ENCODE measurements at regions not wholly inside any gene's neighbourhood (a gene's known extent, or its start where the extent isn't known, plus 50 kb on each side); places are given as distances from the start of the nearest gene placed in this dataset.

- H3K27ac Mint-ChIP-seq = no peak overlapping the region
- H3K9me3 Mint-ChIP-seq = peaks cover 7 to 10% of the 10 kb centered on the region in 2 donors
- no peak overlapping the region for H3K4me3 Mint-ChIP-seq
- H3K27me3 Mint-ChIP-seq = no peaks in the 10 kb centered on the region
- ATAC-seq (no peak), DNase-seq (no peak)
- H3K4me1 Mint-ChIP-seq = no peaks in the 10 kb centered on the region
Observed at GRCh38 chr15:97036301-97036700, 705.8 kb downstream of the NR2F2 start.

- Mint-ChIP-seq H3K9me3 (peaks cover 7 to 10% of the 10 kb centered on the region in 2 donors), H3K27me3 (no peaks in the 10 kb centered on the region), H3K4me1 (no peaks in the 10 kb centered on the region), H3K27ac (no peak overlapping the region), H3K4me3 (no peak overlapping the region)
- ATAC-seq (no peak), DNase-seq (no peak)
Observed at GRCh38 chr15:97037080-97037479, 706.6 kb downstream of the NR2F2 start.

- Mint-ChIP-seq H3K9me3 (peaks cover 5 to 7% of the 10 kb centered on the region in 2 donors), H3K27me3 (no peaks in the 10 kb centered on the region), H3K4me3 (no peak overlapping the region), H3K27ac (no peak overlapping the region), H3K4me1 (no peaks in the 10 kb centered on the region)
- no peak for DNase-seq
- ATAC-seq = no peak
Observed at GRCh38 chr15:97045666-97046421, 715.3 kb downstream of the NR2F2 start.

- no peak for ATAC-seq
- H3K4me1 Mint-ChIP-seq = no peaks in the 10 kb centered on the region
Observed at GRCh38 chr15:97052513-97052912, 722.0 kb downstream of the NR2F2 start.

GRCh38 chr15:97053635-97054034, 723.1 kb downstream of the NR2F2 start:
- peaks cover 5 to 15% of the 10 kb centered on the region in 2 donors for H3K9me3 Mint-ChIP-seq
- DNase-seq (no peak), ATAC-seq (no peak)
- H3K27me3 Mint-ChIP-seq = no peaks in the 10 kb centered on the region
- no peaks in the 10 kb centered on the region for H3K4me1 Mint-ChIP-seq
- no peak overlapping the region for H3K4me3 Mint-ChIP-seq
- no peak overlapping the region for H3K27ac Mint-ChIP-seq

More at GRCh38 chr15:97052513-97052912, 722.0 kb downstream of the NR2F2 start:
- Mint-ChIP-seq H3K27ac (no peak overlapping the region), H3K9me3 (peaks cover 5 to 15% of the 10 kb centered on the region in 2 donors), H3K4me3 (no peak overlapping the region), H3K27me3 (no peaks in the 10 kb centered on the region)
- no peak for DNase-seq

- DNase-seq (no peak), ATAC-seq (no peak)
- no peaks in the 10 kb centered on the region for H3K27me3 Mint-ChIP-seq
- H3K4me1 Mint-ChIP-seq = no peaks in the 10 kb centered on the region
- no peak overlapping the region for H3K4me3 Mint-ChIP-seq
- no peak overlapping the region for H3K27ac Mint-ChIP-seq
- H3K9me3 Mint-ChIP-seq = no peaks in the 10 kb centered on the region
Observed at GRCh38 chr15:97057503-97057902, 727.0 kb downstream of the NR2F2 start.

- H3K4me1 Mint-ChIP-seq = no peaks in the 10 kb centered on the region
- no peak overlapping the region for H3K27ac Mint-ChIP-seq
- no peaks in the 10 kb centered on the region for H3K27me3 Mint-ChIP-seq
- no peak overlapping the region for H3K4me3 Mint-ChIP-seq
- DNase-seq (no peak), ATAC-seq (no peak)
- H3K9me3 Mint-ChIP-seq = no peaks in the 10 kb centered on the region
Observed at GRCh38 chr15:97059281-97059680, 728.8 kb downstream of the NR2F2 start.

- H3K4me3 Mint-ChIP-seq = no peak overlapping the region
- no peak overlapping the region for H3K27ac Mint-ChIP-seq
- no peak for DNase-seq
- no peaks in the 10 kb centered on the region for H3K4me1 Mint-ChIP-seq
- ATAC-seq = no peak
- H3K27me3 Mint-ChIP-seq = no peaks in the 10 kb centered on the region
- H3K9me3 Mint-ChIP-seq = no peaks in the 10 kb centered on the region
Observed at GRCh38 chr15:97061392-97061791, 730.9 kb downstream of the NR2F2 start.

GRCh38 chr15:97071668-97072067, 741.2 kb downstream of the NR2F2 start:
- Mint-ChIP-seq H3K9me3 (peaks cover 20 to 22% of the 10 kb centered on the region in 2 donors), H3K27me3 (no peaks in the 10 kb centered on the region), H3K4me1 (no peaks in the 10 kb centered on the region), H3K4me3 (no peak overlapping the region), H3K27ac (no peak overlapping the region)
- ATAC-seq = no peak
- no peak for DNase-seq

- peaks cover 20 to 23% of the 10 kb centered on the region in 2 donors for H3K9me3 Mint-ChIP-seq
- no peaks in the 10 kb centered on the region for H3K4me1 Mint-ChIP-seq
- H3K27me3 Mint-ChIP-seq = no peaks in the 10 kb centered on the region
- H3K27ac Mint-ChIP-seq = no peak overlapping the region
- no peak for DNase-seq
- no peak for ATAC-seq
- no peak overlapping the region for H3K4me3 Mint-ChIP-seq
Observed at GRCh38 chr15:97072545-97072944, 742.0 kb downstream of the NR2F2 start.

GRCh38 chr15:97076011-97076410, 745.5 kb downstream of the NR2F2 start:
- no peak for DNase-seq
- peaks cover 5 to 14% of the 10 kb centered on the region in 2 donors for H3K9me3 Mint-ChIP-seq
- no peak for ATAC-seq

GRCh38 chr15:97077975-97078374, 747.5 kb downstream of the NR2F2 start:
- no peaks in the 10 kb centered on the region for H3K4me1 Mint-ChIP-seq
- H3K4me3 Mint-ChIP-seq = no peak overlapping the region
- no peak for DNase-seq
- no peak for ATAC-seq
- H3K27ac Mint-ChIP-seq = no peak overlapping the region
- peaks cover 5 to 14% of the 10 kb centered on the region in 2 donors for H3K9me3 Mint-ChIP-seq
- H3K27me3 Mint-ChIP-seq = no peaks in the 10 kb centered on the region

More at GRCh38 chr15:97076011-97076410, 745.5 kb downstream of the NR2F2 start:
- no peaks in the 10 kb centered on the region for H3K4me1 Mint-ChIP-seq
- H3K4me3 Mint-ChIP-seq = no peak overlapping the region
- H3K27me3 Mint-ChIP-seq = no peaks in the 10 kb centered on the region
- no peak overlapping the region for H3K27ac Mint-ChIP-seq

- no peak overlapping the region for H3K27ac Mint-ChIP-seq
- H3K27me3 Mint-ChIP-seq = no peaks in the 10 kb centered on the region
- DNase-seq (no peak), ATAC-seq (no peak)
- H3K4me3 Mint-ChIP-seq = no peak overlapping the region
- no peaks in the 10 kb centered on the region for H3K4me1 Mint-ChIP-seq
- H3K9me3 Mint-ChIP-seq = peaks cover 5 to 14% of the 10 kb centered on the region in 2 donors
Observed at GRCh38 chr15:97078591-97078990, 748.1 kb downstream of the NR2F2 start.

GRCh38 chr15:97081666-97082226, 751.2 kb downstream of the NR2F2 start:
- ATAC-seq = no peak
- Mint-ChIP-seq H3K4me1 (no peaks in the 10 kb centered on the region), H3K9me3 (peaks cover 0 to 17% of the 10 kb centered on the region in 2 donors)

GRCh38 chr15:97082830-97083229, 752.3 kb downstream of the NR2F2 start:
- ATAC-seq (no peak), DNase-seq (no peak)
- no peaks in the 10 kb centered on the region for H3K4me1 Mint-ChIP-seq
- H3K27me3 Mint-ChIP-seq = peaks cover 8% of the 10 kb centered on the region
- H3K4me3 Mint-ChIP-seq = no peak overlapping the region
- peaks cover 0 to 14% of the 10 kb centered on the region in 2 donors for H3K9me3 Mint-ChIP-seq
- no peak overlapping the region for H3K27ac Mint-ChIP-seq

More at GRCh38 chr15:97081666-97082226, 751.2 kb downstream of the NR2F2 start:
- no peak overlapping the region for H3K4me3 Mint-ChIP-seq
- DNase-seq = no peak
- H3K27ac Mint-ChIP-seq = no peak overlapping the region
- peaks cover 8% of the 10 kb centered on the region for H3K27me3 Mint-ChIP-seq

GRCh38 chr15:97084650-97085049, 754.1 kb downstream of the NR2F2 start:
- Mint-ChIP-seq H3K9me3 (peaks cover 0 to 11% of the 10 kb centered on the region in 2 donors), H3K27me3 (peaks cover 8% of the 10 kb centered on the region), H3K4me3 (no peak overlapping the region), H3K4me1 (no peaks in the 10 kb centered on the region), H3K27ac (no peak overlapping the region)
- no peak for ATAC-seq
- DNase-seq = no peak
